Calu3 (cell line): ENCODE measurements at regions not wholly inside any gene's neighbourhood (a gene's known extent, or its start where the extent isn't known, plus 50 kb on each side); places are given as distances from the start of the nearest gene placed in this dataset.

ENCODE experiments used
- BruUV-seq: library from RNA; stranded (reverse); fragments of 400-500 nt; replicated peaks from 2 replicates; lab custom pipeline; 2021; lab: Mats Ljungman, UMichigan
- CTCF ChIA-PET: fragments of 300-600 bp; sonication (Branson Sonifier 250); formaldehyde crosslinking; loops from one replicate; lab custom pipeline; 2022; ENCODE audit warnings: antibody characterized with exemption; lab: Charles Lee
- DNase-seq: peaks from one replicate; pipeline ENCODE4 v3.0.0; 2022
- H3K27ac Mint-ChIP-seq: one replicate; pipeline ENCODE4 v1.8.0; 2022; ENCODE audit warnings: mixed read lengths; ENCODE audit not compliant: unreplicated experiment
- H3K27me3 Mint-ChIP-seq: one replicate; pipeline ENCODE4 v1.8.0; 2022; ENCODE audit warnings: mixed read lengths; ENCODE audit not compliant: unreplicated experiment
- H3K36me3 Mint-ChIP-seq: one replicate; pipeline ENCODE4 v1.8.0; 2022; ENCODE audit warnings: mild to moderate bottlenecking, moderate library complexity, mixed read lengths; ENCODE audit not compliant: insufficient read depth, unreplicated experiment
- H3K4me1 Mint-ChIP-seq: one replicate; pipeline ENCODE4 v1.8.0; 2022; ENCODE audit warnings: mild to moderate bottlenecking, low read depth, mixed read lengths; ENCODE audit not compliant: unreplicated experiment
- H3K4me3 Mint-ChIP-seq: one replicate; pipeline ENCODE4 v1.8.0; 2022; ENCODE audit warnings: mild to moderate bottlenecking, low read depth, moderate library complexity, mixed read lengths; ENCODE audit not compliant: unreplicated experiment
- H3K9me3 Mint-ChIP-seq: one replicate; pipeline ENCODE4 v1.8.0; 2022; ENCODE audit warnings: low read depth, mixed read lengths; ENCODE audit not compliant: unreplicated experiment
- CTCF ChIP-seq: fragments of 200-600 bp; IDR thresholded peaks from one replicate; pipeline ENCODE4 v1.8.0; 2022; ENCODE audit warnings: antibody characterized with exemption; ENCODE audit not compliant: unreplicated experiment
- intact Hi-C: fragments of 100-400 bp; cut with micrococcal nuclease; formaldehyde crosslinking; loops from one replicate; pipeline ENCODE4 v1.10.0; 2022; ENCODE audit not compliant: unreplicated experiment

DNA sequence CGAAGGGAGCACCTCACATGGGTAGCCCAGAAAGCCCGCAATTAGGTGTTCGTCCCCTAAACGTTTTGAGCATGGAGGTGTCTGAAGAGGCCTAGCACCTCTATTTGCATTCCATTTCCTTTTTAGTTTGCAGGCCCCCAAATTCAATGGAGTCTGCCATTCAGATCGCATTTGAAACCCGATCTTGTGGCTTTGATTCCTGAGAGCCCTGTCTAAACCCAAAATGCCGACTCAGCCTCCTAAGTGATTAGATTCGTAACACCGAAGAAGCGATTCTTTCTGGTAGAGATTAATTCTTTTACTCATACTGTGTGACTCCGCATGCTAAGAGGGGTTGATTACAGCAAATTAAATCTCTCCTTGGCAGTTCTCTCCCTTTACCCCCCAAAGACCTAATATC, 415.2 kb upstream of the KAZN start:
- Mint-ChIP-seq H3K4me3 (no peak overlapping the region), H3K27me3 (no peaks in the 10 kb centered on the region), H3K9me3 (peaks cover 2% of the 10 kb centered on the region), H3K27ac (no peak overlapping the region), H3K36me3 (no peaks in the 10 kb centered on the region), H3K4me1 (no peaks in the 10 kb centered on the region)
- no peak for TF ChIP-seq CTCF
- intact Hi-C loops, result no loop called here
- DNase-seq, result no peak
- CTCF ChIA-PET, result no interaction called here
- BruUV-seq, result no TSS peak

DNA sequence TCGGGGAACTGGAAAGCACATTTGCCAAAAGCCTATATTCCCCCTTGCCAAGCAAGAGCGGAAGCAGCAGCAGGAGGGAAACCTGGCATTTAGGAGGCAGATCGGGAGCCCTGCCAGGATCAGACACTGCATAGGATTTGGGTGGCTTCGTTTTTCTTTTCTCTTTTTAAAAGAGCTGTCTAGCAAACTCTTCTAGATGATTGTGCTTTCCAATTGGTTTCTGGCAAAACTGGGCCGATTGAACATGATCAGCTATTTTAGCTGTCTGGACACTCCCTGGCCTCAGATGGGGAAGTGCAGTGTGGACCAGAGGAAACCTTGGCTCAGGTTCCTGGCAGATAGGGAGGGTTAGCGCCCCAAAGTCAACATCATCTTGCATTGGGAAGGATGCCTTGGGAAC, 414.0 kb upstream of the KAZN start:
- H3K27me3 Mint-ChIP-seq, result no peaks in the 10 kb centered on the region
- H3K4me3 Mint-ChIP-seq, result no peak overlapping the region
- no peaks in the 10 kb centered on the region for H3K4me1 Mint-ChIP-seq
- intact Hi-C loops, result no loop called here
- DNase-seq, result no peak
- H3K9me3 Mint-ChIP-seq, result peaks cover 2% of the 10 kb centered on the region
- H3K36me3 Mint-ChIP-seq, result no peaks in the 10 kb centered on the region
- CTCF ChIA-PET, result no interaction called here
- BruUV-seq, result no TSS peak
- no peak for TF ChIP-seq CTCF
- H3K27ac Mint-ChIP-seq, result no peak overlapping the region

DNA sequence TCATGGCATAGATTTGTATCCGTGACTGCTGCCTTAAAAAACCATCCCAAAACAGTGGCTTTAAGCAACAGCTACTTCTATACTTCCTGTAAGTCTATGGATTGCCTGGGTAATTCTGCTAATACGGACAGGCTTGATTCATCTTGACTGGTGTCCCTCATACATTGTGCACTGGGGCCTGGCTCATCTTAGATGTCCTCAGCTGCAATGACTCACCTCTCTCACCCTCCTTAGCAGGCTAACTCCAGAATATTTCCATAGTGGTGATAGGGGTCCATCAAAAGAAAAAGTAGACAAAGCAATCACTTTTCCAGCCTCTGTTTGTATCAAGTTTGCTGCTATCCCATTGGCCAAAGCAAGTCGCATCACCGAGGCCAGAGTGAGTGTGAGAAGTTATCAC, 409.1 kb upstream of the KAZN start:
- no peak overlapping the region for H3K27ac Mint-ChIP-seq
- H3K4me3 Mint-ChIP-seq, result no peak overlapping the region
- CTCF ChIA-PET, result no interaction called here
- no peak for DNase-seq
- peaks cover 8% of the 10 kb centered on the region for H3K9me3 Mint-ChIP-seq
- BruUV-seq, result no TSS peak
- H3K27me3 Mint-ChIP-seq, result no peaks in the 10 kb centered on the region
- intact Hi-C loops, result no loop called here
- H3K4me1 Mint-ChIP-seq, result no peaks in the 10 kb centered on the region
- no peak for TF ChIP-seq CTCF
- no peaks in the 10 kb centered on the region for H3K36me3 Mint-ChIP-seq

- Mint-ChIP-seq H3K4me3 (no peak overlapping the region), H3K27me3 (no peaks in the 10 kb centered on the region), H3K36me3 (no peaks in the 10 kb centered on the region), H3K4me1 (no peaks in the 10 kb centered on the region), H3K9me3 (peaks cover 11% of the 10 kb centered on the region), H3K27ac (no peak overlapping the region)
- DNase-seq, result no peak
- no peak for TF ChIP-seq CTCF
- CTCF ChIA-PET, result no interaction called here
- no TSS peak for BruUV-seq
- intact Hi-C loops, result no loop called here
Measured at GRCh38 chr1:14190508-14190907, 408.0 kb upstream of the KAZN start.
